Erythroblast (primary cell): ENCODE measurements at regions not wholly inside any gene's neighbourhood (a gene's known extent, or its start where the extent isn't known, plus 50 kb on each side); places are given as distances from the start of the nearest gene placed in this dataset.

Experiments
- GATA1 ChIP-seq: IDR thresholded peaks from 2 replicates; pipeline ENCODE4 v1.6.1; 2011; ENCODE audit warnings: low read depth, mild to moderate bottlenecking, control low read depth, low read length, moderate library complexity
- POLR2A ChIP-seq: IDR thresholded peaks from 2 replicates; pipeline ENCODE4 v1.6.1; 2011; ENCODE audit warnings: mild to moderate bottlenecking, low read length

DNA sequence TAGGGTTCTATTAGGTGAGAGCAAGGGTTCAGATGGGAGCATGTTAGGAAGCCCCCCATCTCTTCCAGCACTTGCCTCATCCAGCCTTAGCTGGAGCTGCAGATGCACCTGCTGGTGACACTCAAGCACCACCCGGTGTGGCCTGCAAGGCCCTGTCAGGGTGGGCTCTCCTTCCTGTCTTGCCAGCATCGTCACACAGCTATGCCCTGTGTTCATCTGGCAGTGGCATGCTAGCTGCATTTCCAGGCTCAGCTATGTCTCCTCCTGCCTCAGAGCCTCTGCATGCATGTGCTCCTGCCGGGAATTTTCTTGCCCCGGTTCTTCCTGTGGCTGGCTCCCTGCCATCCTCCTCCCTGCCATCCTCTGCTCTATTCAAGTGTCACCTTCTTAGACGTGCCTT, 129.7 kb upstream of the KLF6 start:
- no peak for TF ChIP-seq POLR2A
- TF ChIP-seq GATA1 = no peak
